Panc1 (cell line): ENCODE measurements at regions not wholly inside any gene's neighbourhood (a gene's known extent, or its start where the extent isn't known, plus 50 kb on each side); places are given as distances from the start of the nearest gene placed in this dataset.

Experiments used
- CTCF ChIP-seq: fragments of 450-650 bp; IDR thresholded peaks from 2 replicates; pipeline ENCODE4 v1.5.1; 2017; ENCODE audit warnings: mild to moderate bottlenecking
- POLR2AphosphoS5 ChIP-seq: IDR thresholded peaks from 2 replicates; pipeline ENCODE4 v1.6.1; 2012; ENCODE audit warnings: mild to moderate bottlenecking, low read depth, low read length, moderate library complexity

GRCh38 chr6:165163519-165163918 is 145.9 kb downstream of the C6orf118 start:
- no peak for TF ChIP-seq CTCF
- no peak for TF ChIP-seq POLR2AphosphoS5
